Sigmoid colon (tissue), 4 donors: ENCODE measurements at regions not wholly inside any gene's neighbourhood (a gene's known extent, or its start where the extent isn't known, plus 50 kb on each side); places are given as distances from the start of the nearest gene placed in this dataset.

Experiments used
- CTCF ChIP-seq, 4 experiments: fragments of 450-650 bp in 3 of 4; fragments of 200-600 bp in 1 of 4; IDR thresholded peaks; one replicate each; pipeline ENCODE4 v1.5.1; 2016 to 2019; ENCODE audit warnings: antibody characterized with exemption in 4 of 4, mild to moderate bottlenecking in 3 of 4, moderate library complexity in 2 of 4
- EP300 ChIP-seq, 4 donors: sonication (generic); formaldehyde crosslinking; IDR thresholded peaks; one replicate each; pipeline ENCODE4 v1.6.1; 2017; ENCODE audit warnings: antibody characterized with exemption in 4 of 4
- POLR2A ChIP-seq, 2 donors: fragments of 450-650 bp; IDR thresholded peaks; one replicate each; pipeline ENCODE4 v1.6.1; 2016; ENCODE audit warnings: antibody characterized with exemption in 2 of 2, mild to moderate bottlenecking in 2 of 2, moderate library complexity in 2 of 2
- POLR2AphosphoS5 ChIP-seq, 4 donors: sonication (generic); formaldehyde crosslinking; IDR thresholded peaks; one replicate each; pipeline ENCODE4 v1.6.1; 2017; ENCODE audit warnings: antibody characterized with exemption in 4 of 4

GRCh38 chr2:157946919-157947557, 70.9 kb upstream of the ACVR1 start:
- TF ChIP-seq POLR2A (IDR thresholded peaks at IDR 0.05) (no peak), POLR2AphosphoS5 (IDR thresholded peaks at IDR 0.05) (no peak), CTCF (IDR thresholded peaks at IDR 0.05) (no peak), EP300 (IDR thresholded peaks at IDR 0.05) (no peak)
